Activated CD8-positive, alpha-beta memory T cell treated with anti-CD3 and anti-CD28 coated beads, Interleukin-2, amount 10 ng/mL, durations not matched to agents 7 days and 5 days (primary cell): ENCODE measurements at regions not wholly inside any gene's neighbourhood (a gene's known extent, or its start where the extent isn't known, plus 50 kb on each side); places are given as distances from the start of the nearest gene placed in this dataset.

ENCODE experiments used
- ATAC-seq: fragments of 150-1000 bp; cut with Tn5 transposase; one replicate; pipeline ENCODE4 v1.10.0; 2021; ENCODE audit warnings: moderate library complexity
- CTCF ChIA-PET: fragments of 350-600 bp; sonication (Branson Sonifier 250); formaldehyde crosslinking; loops from one replicate; lab custom pipeline; 2021; ENCODE audit warnings: antibody characterized with exemption; lab: Charles Lee
- DNase-seq: peaks from one replicate; pipeline ENCODE4 v3.0.0-alpha.2; 2020
- H3K27ac Mint-ChIP-seq: one replicate; pipeline ENCODE4 v1.8.0; 2021; ENCODE audit warnings: mild to moderate bottlenecking, mixed read lengths
- H3K27me3 Mint-ChIP-seq: one replicate; pipeline ENCODE4 v1.8.0; 2021; ENCODE audit warnings: mixed read lengths
- H3K36me3 Mint-ChIP-seq: one replicate; pipeline ENCODE4 v1.8.0; 2021; ENCODE audit warnings: mild to moderate bottlenecking, mixed read lengths
- H3K4me1 Mint-ChIP-seq: one replicate; pipeline ENCODE4 v1.8.0; 2021; ENCODE audit warnings: mixed read lengths
- H3K4me3 Mint-ChIP-seq: one replicate; pipeline ENCODE4 v1.8.0; 2021; ENCODE audit warnings: mild to moderate bottlenecking, moderate library complexity, mixed read lengths
- H3K9me3 Mint-ChIP-seq: one replicate; pipeline ENCODE4 v1.8.0; 2022; ENCODE audit warnings: low read depth, mixed read lengths

DNA sequence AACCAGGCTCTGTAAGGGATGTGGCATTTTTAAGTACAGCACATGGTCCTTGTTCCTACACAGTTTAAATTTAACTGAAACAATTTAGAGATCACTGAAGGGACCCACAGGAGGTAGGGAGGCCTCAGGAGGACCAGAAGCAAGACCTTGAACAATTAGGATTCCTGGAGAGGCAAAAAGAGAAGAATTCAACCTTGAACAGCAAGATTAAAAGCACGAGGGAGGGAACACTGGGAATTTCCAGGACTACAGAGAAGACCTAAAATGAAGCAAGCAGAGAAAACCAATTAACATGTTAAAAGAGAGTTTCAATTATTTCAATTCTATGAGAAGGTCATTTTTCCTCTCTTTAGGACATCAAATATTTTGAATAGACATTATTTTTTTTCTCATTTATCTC, 160.3 kb downstream of the KCTD12 start:
- CTCF ChIA-PET = no interaction called here
- Mint-ChIP-seq H3K4me1 (no peaks in the 10 kb centered on the region), H3K36me3 (no peaks in the 10 kb centered on the region), H3K4me3 (no peak overlapping the region), H3K27me3 (peaks cover 2% of the 10 kb centered on the region), H3K27ac (no peak overlapping the region), H3K9me3 (no peaks in the 10 kb centered on the region)
- no peak for DNase-seq
- no peak for ATAC-seq

DNA sequence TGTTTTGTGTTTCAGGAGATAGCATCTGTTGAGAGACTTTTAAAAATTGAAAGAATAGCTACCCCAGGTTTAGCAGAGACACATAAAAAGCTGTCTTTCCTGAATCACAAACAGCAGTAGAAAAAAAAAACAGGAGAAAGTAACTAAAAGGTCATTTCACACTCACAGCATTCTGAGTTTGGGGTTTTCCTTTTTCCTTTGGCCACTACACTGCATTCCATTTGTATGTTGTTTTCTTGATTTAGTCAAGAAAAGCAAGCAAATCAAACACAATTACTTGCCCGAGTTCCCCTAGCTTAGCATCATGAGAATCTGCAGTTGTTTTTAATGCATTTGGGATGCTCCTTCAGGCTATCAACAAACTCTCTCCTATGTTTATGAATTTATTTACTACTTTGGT, 161.0 kb downstream of the KCTD12 start:
- Mint-ChIP-seq H3K27me3 (peaks cover 2% of the 10 kb centered on the region), H3K4me1 (no peaks in the 10 kb centered on the region), H3K36me3 (no peaks in the 10 kb centered on the region), H3K4me3 (no peak overlapping the region), H3K9me3 (no peaks in the 10 kb centered on the region), H3K27ac (no peak overlapping the region)
- no peak for ATAC-seq
- CTCF ChIA-PET = no interaction called here
- DNase-seq = no peak

- Mint-ChIP-seq H3K9me3 (no peaks in the 10 kb centered on the region), H3K36me3 (no peaks in the 10 kb centered on the region), H3K4me3 (no peak overlapping the region), H3K4me1 (no peaks in the 10 kb centered on the region), H3K27ac (no peak overlapping the region), H3K27me3 (peaks cover 2% of the 10 kb centered on the region)
- DNase-seq = no peak
- ATAC-seq = no peak
- CTCF ChIA-PET = no interaction called here
These were observed 161.8 kb downstream of the KCTD12 start for GRCh38 chr13:76724421-76724820.

- no peak overlapping the region for H3K27ac Mint-ChIP-seq
- CTCF ChIA-PET = no interaction called here
- H3K4me1 Mint-ChIP-seq = no peaks in the 10 kb centered on the region
- no peak overlapping the region for H3K4me3 Mint-ChIP-seq
- no peaks in the 10 kb centered on the region for H3K36me3 Mint-ChIP-seq
- ATAC-seq = no peak
- H3K27me3 Mint-ChIP-seq = peaks cover 2% of the 10 kb centered on the region
- no peak for DNase-seq
- no peaks in the 10 kb centered on the region for H3K9me3 Mint-ChIP-seq
These were observed 162.5 kb downstream of the KCTD12 start for GRCh38 chr13:76723551-76724232.

DNA sequence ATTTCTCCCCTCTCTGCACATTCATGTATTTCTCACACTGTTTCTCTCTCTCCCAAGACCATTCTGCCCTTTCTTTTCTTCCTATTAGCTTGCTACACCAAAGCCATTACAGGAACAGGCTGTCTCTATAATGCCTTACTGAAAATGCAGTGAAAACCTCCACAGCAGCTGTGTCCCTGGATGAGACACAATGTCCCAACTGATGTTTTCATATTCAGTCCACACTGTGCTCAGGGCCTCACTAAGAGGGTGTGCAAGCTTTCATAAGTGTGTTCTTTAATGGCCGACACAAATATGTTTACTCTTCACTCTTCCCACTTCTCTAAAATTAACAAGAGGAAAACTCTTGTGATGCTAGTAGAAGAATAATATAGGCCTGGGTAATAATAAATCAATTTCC, 163.4 kb downstream of the KCTD12 start:
- no peak for ATAC-seq
- H3K9me3 Mint-ChIP-seq = no peaks in the 10 kb centered on the region
- H3K36me3 Mint-ChIP-seq = no peaks in the 10 kb centered on the region
- CTCF ChIA-PET = no interaction called here
- H3K27me3 Mint-ChIP-seq = peaks cover 2% of the 10 kb centered on the region
- H3K4me3 Mint-ChIP-seq = no peak overlapping the region
- H3K4me1 Mint-ChIP-seq = no peaks in the 10 kb centered on the region
- no peak for DNase-seq
- H3K27ac Mint-ChIP-seq = no peak overlapping the region

DNA sequence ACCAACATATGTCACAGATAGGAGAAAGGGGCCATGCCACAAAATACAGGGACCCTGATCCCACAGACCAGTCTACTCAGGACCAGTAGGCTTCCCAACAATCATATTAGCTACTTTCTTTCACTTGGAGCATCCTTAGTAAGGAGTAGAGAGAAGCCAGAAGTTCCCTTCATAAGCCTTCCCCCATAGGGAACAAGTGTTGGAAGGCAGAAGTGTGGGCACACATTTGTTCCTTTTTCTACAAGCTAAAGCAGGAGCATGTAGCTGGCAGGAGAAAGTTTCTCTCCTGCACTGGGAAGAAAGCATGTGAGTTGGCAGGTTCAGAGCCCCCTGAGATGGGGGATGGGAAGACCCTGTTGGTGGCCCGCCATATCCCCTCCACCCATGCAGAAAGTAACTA, 165.4 kb downstream of the KCTD12 start:
- Mint-ChIP-seq H3K4me3 (no peak overlapping the region), H3K27me3 (peaks cover 2% of the 10 kb centered on the region), H3K27ac (no peak overlapping the region), H3K4me1 (no peaks in the 10 kb centered on the region), H3K36me3 (no peaks in the 10 kb centered on the region), H3K9me3 (no peaks in the 10 kb centered on the region)
- ATAC-seq = no peak
- CTCF ChIA-PET = no interaction called here
- DNase-seq = no peak

GRCh38 chr13:76720416-76720815, 165.8 kb downstream of the KCTD12 start:
- Mint-ChIP-seq H3K9me3 (no peaks in the 10 kb centered on the region), H3K4me3 (no peak overlapping the region), H3K27ac (no peak overlapping the region), H3K4me1 (no peaks in the 10 kb centered on the region), H3K27me3 (peaks cover 2% of the 10 kb centered on the region), H3K36me3 (no peaks in the 10 kb centered on the region)
- no peak for DNase-seq
- CTCF ChIA-PET = no interaction called here
- ATAC-seq = no peak

GRCh38 chr13:76719955-76720354, 166.2 kb downstream of the KCTD12 start:
- CTCF ChIA-PET = interaction anchor here (1.3 kb wide), 1 partner anchor 10 kb away, joined by 3 read pairs; no protein-coding TSS in a partner anchor
- peaks cover 2% of the 10 kb centered on the region for H3K27me3 Mint-ChIP-seq
- H3K27ac Mint-ChIP-seq = no peak overlapping the region
- no peaks in the 10 kb centered on the region for H3K36me3 Mint-ChIP-seq
- H3K9me3 Mint-ChIP-seq = no peaks in the 10 kb centered on the region
- no peak for DNase-seq
- H3K4me1 Mint-ChIP-seq = no peaks in the 10 kb centered on the region
- ATAC-seq = no peak
- H3K4me3 Mint-ChIP-seq = no peak overlapping the region

GRCh38 chr13:76717092-76717491, 169.1 kb downstream of the KCTD12 start:
- Mint-ChIP-seq H3K4me3 (no peak overlapping the region), H3K9me3 (no peaks in the 10 kb centered on the region), H3K27me3 (peaks cover 2% of the 10 kb centered on the region), H3K4me1 (no peaks in the 10 kb centered on the region), H3K36me3 (no peaks in the 10 kb centered on the region), H3K27ac (no peak overlapping the region)
- CTCF ChIA-PET = no interaction called here
- DNase-seq (no peak), ATAC-seq (no peak)

DNA sequence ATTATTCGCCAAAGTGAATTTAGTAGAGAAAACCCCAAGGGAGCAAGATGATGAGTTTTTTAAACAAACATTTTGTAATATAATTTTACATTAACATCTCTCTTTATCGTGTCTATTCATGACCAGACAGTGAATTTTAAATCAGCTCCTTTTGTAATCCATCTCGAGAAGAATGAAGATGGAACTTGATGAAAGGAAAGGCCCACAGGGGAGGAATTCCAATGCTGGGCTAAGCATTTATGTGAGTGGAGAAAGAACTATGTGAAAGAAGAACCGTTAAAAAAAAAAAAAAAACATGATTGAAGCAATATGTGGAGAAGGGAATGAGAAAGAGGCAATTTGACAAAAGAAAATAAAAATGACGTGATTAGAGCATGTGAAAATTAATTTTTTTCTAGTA, 170.6 kb downstream of the KCTD12 start:
- H3K4me1 Mint-ChIP-seq = no peaks in the 10 kb centered on the region
- ATAC-seq = no peak
- H3K36me3 Mint-ChIP-seq = no peaks in the 10 kb centered on the region
- H3K27me3 Mint-ChIP-seq = no peaks in the 10 kb centered on the region
- H3K27ac Mint-ChIP-seq = no peak overlapping the region
- no peaks in the 10 kb centered on the region for H3K9me3 Mint-ChIP-seq
- CTCF ChIA-PET = no interaction called here
- no peak overlapping the region for H3K4me3 Mint-ChIP-seq
- DNase-seq = no peak

DNA sequence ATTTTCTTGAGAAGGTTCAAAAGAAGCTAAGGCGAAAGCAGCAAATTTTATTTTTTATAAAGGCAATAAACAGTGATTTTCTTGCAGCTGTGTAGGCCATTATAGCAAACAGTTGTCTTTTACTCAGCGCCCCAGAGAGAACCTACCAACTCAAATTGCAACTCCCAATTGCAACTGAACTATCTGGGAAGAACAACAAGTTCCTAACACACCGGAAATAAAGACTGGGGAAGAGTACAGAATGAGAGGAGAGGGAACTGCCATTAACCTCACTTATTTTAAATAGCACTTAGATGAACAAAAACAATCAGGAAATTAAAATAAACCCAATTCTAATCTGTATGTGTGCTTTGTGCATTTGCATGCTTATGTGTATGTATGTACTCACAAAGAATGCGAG, 171.1 kb downstream of the KCTD12 start:
- no peaks in the 10 kb centered on the region for H3K4me1 Mint-ChIP-seq
- ATAC-seq = no peak
- no peak overlapping the region for H3K4me3 Mint-ChIP-seq
- H3K27me3 Mint-ChIP-seq = no peaks in the 10 kb centered on the region
- no peak overlapping the region for H3K27ac Mint-ChIP-seq
- no peak for DNase-seq
- H3K9me3 Mint-ChIP-seq = no peaks in the 10 kb centered on the region
- H3K36me3 Mint-ChIP-seq = no peaks in the 10 kb centered on the region
- CTCF ChIA-PET = no interaction called here

DNA sequence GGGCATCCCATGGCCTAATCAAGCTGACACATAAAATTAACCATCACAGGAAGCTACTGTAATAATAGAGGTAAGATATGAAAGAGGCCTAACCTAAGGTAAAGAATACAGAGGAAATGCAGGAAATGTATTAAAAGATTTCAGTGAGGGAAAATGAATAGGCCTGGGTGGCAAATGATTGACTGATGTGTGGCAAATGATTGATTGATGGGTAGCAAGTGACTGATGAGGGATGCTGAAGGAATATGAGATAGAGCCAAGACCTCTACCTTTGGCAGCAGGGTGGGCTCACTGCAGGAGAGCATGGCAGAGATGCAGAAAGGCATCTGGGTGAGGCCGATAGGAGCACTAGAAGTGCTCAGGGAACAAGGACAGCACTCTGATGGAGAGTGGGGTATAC, 172.9 kb downstream of the KCTD12 start:
- ATAC-seq (no peak), DNase-seq (no peak)
- H3K36me3 Mint-ChIP-seq = no peaks in the 10 kb centered on the region
- H3K9me3 Mint-ChIP-seq = no peaks in the 10 kb centered on the region
- no peak overlapping the region for H3K4me3 Mint-ChIP-seq
- H3K27ac Mint-ChIP-seq = no peak overlapping the region
- CTCF ChIA-PET = no interaction called here
- H3K4me1 Mint-ChIP-seq = no peaks in the 10 kb centered on the region
- H3K27me3 Mint-ChIP-seq = no peaks in the 10 kb centered on the region

GRCh38 chr13:76711550-76712182, 174.5 kb downstream of the KCTD12 start:
- H3K36me3 Mint-ChIP-seq = no peaks in the 10 kb centered on the region

GRCh38 chr13:76709851-76710250, 176.4 kb downstream of the KCTD12 start:
- Mint-ChIP-seq H3K27ac (no peak overlapping the region), H3K4me3 (no peak overlapping the region), H3K27me3 (no peaks in the 10 kb centered on the region), H3K9me3 (no peaks in the 10 kb centered on the region), H3K36me3 (no peaks in the 10 kb centered on the region), H3K4me1 (no peaks in the 10 kb centered on the region)
- DNase-seq (no peak), ATAC-seq (no peak)
- CTCF ChIA-PET = no interaction called here

More at GRCh38 chr13:76711550-76712182, 174.5 kb downstream of the KCTD12 start:
- DNase-seq (no peak), ATAC-seq (no peak)
- Mint-ChIP-seq H3K4me1 (no peaks in the 10 kb centered on the region), H3K27ac (no peak overlapping the region), H3K27me3 (no peaks in the 10 kb centered on the region), H3K4me3 (no peak overlapping the region), H3K9me3 (no peaks in the 10 kb centered on the region)
- CTCF ChIA-PET = no interaction called here
